Neural progenitor cell (in vitro differentiated cells): ENCODE measurements at regions not wholly inside any gene's neighbourhood (a gene's known extent, or its start where the extent isn't known, plus 50 kb on each side); places are given as distances from the start of the nearest gene placed in this dataset.

Source experiments
- DNase-seq: peaks from one replicate; pipeline ENCODE4 v3.0.0-alpha.2; 2016; ENCODE audit warnings: low spot score
- H2AFZ ChIP-seq: fragments of 200-600 bp; sonication (generic); replicated peaks from 2 replicates; pipeline ENCODE4 v1.6.1; 2016; ENCODE audit warnings: antibody characterized with exemption
- H3F3A ChIP-seq: fragments of 200-600 bp; sonication (generic); 2 replicates; pipeline ENCODE4 v1.6.1; 2016; ENCODE audit warnings: antibody characterized with exemption, low read depth
- H3K27ac ChIP-seq: fragments of 200-600 bp; sonication (generic); 2 replicates; pipeline ENCODE4 v1.5.1; 2016; ENCODE audit warnings: mild to moderate bottlenecking
- H3K27me3 ChIP-seq: fragments of 200-600 bp; sonication (generic); 2 replicates; pipeline ENCODE4 v1.6.1; 2016; ENCODE audit warnings: mild to moderate bottlenecking, moderate library complexity
- H3K36me3 ChIP-seq: fragments of 200-600 bp; sonication (generic); 2 replicates; pipeline ENCODE4 v1.5.1; 2016
- H3K4me1 ChIP-seq: fragments of 200-600 bp; sonication (generic); 2 replicates; pipeline ENCODE4 v1.6.1; 2016; ENCODE audit warnings: mixed run types
- H3K4me2 ChIP-seq: fragments of 200-600 bp; sonication (generic); 2 replicates; pipeline ENCODE4 v1.6.1; 2016
- H3K4me3 ChIP-seq: fragments of 200-600 bp; sonication (generic); 2 replicates; pipeline ENCODE4 v1.5.1; 2016
- H3K79me2 ChIP-seq: fragments of 200-600 bp; sonication (generic); 2 replicates; pipeline ENCODE4 v1.6.1; 2016; ENCODE audit warnings: low read depth
- H3K9ac ChIP-seq: fragments of 200-600 bp; sonication (generic); 2 replicates; pipeline ENCODE4 v1.6.1; 2016
- H3K9me3 ChIP-seq: fragments of 200-600 bp; sonication (generic); 2 replicates; pipeline ENCODE4 v1.5.1; 2016; ENCODE audit warnings: low read depth
- H4K20me1 ChIP-seq: fragments of 200-600 bp; sonication (generic); 2 replicates; pipeline ENCODE4 v1.6.1; 2016; ENCODE audit warnings: low read depth
- H3K27ac Mint-ChIP-seq: 3 replicates; pipeline ENCODE4 v1.8.0; 2021; ENCODE audit warnings: mixed read lengths
- H3K27me3 Mint-ChIP-seq: 2 replicates; pipeline ENCODE4 v1.8.0; 2022; ENCODE audit warnings: low read depth, mild to moderate bottlenecking, inconsistent platforms, moderate library complexity, mixed read lengths; ENCODE audit not compliant: insufficient read depth
- H3K36me3 Mint-ChIP-seq: 3 replicates; pipeline ENCODE4 v1.8.0; 2021; ENCODE audit warnings: mixed read lengths
- H3K4me1 Mint-ChIP-seq: 3 replicates; pipeline ENCODE4 v1.8.0; 2021; ENCODE audit warnings: mixed read lengths
- H3K4me3 Mint-ChIP-seq: 3 replicates; pipeline ENCODE4 v1.8.0; 2021; ENCODE audit warnings: mild to moderate bottlenecking, moderate library complexity, mixed read lengths
- H3K9me3 Mint-ChIP-seq: 3 replicates; pipeline ENCODE4 v1.8.0; 2020; ENCODE audit warnings: mixed read lengths
- CTCF ChIP-seq: fragments of 200-600 bp; sonication (generic); IDR thresholded peaks from 2 replicates; pipeline ENCODE4 v1.5.1; 2017; ENCODE audit warnings: antibody characterized with exemption, mild to moderate bottlenecking
- EZH2 ChIP-seq: fragments of 200-600 bp; sonication (generic); IDR thresholded peaks from 2 replicates; pipeline ENCODE4 v1.6.1; 2017; ENCODE audit warnings: antibody characterized with exemption, mild to moderate bottlenecking, moderate library complexity
- EZH2phosphoT487 ChIP-seq: fragments of 200-600 bp; sonication (generic); IDR thresholded peaks from 2 replicates; pipeline ENCODE4 v1.6.1; 2017; ENCODE audit warnings: antibody characterized with exemption

- Histone ChIP-seq H3K4me3 (no peak overlapping the region), H3K4me1 (no peaks in the 10 kb centered on the region), H4K20me1 (no peaks in the 10 kb centered on the region), H3F3A (no peaks in the 10 kb centered on the region), H3K27me3 (no peaks in the 10 kb centered on the region), H3K27ac (no peak overlapping the region), H3K9me3 (no peaks in the 10 kb centered on the region), H3K9ac (no peak overlapping the region), H3K4me2 (no peak overlapping the region), H3K36me3 (no peaks in the 10 kb centered on the region), H3K79me2 (no peaks in the 10 kb centered on the region), H2AFZ (no peak overlapping the region)
- Mint-ChIP-seq H3K9me3 (no peaks in the 10 kb centered on the region), H3K4me1 (no peaks in the 10 kb centered on the region), H3K4me3 (no peak overlapping the region), H3K36me3 (no peaks in the 10 kb centered on the region), H3K27ac (no peak overlapping the region), H3K27me3 (no peaks in the 10 kb centered on the region)
- DNase-seq, result no peak
- TF ChIP-seq EZH2phosphoT487 (no peak), CTCF (no peak), EZH2 (no peak)
These were observed 505.4 kb upstream of the PITX2 start for GRCh38 chr4:111128327-111128726.

- no peaks in the 10 kb centered on the region for H3K9me3 ChIP-seq
- no peak overlapping the region for H3K9ac ChIP-seq
- no peak for TF ChIP-seq EZH2
- TF ChIP-seq EZH2phosphoT487, result no peak
- peak; percentile 40 for TF ChIP-seq CTCF
- no peak overlapping the region for H3K27ac ChIP-seq
- H3K4me3 Mint-ChIP-seq, result no peak overlapping the region
- peak; percentile 30 for DNase-seq
- H3K27ac Mint-ChIP-seq, result no peak overlapping the region
- H4K20me1 ChIP-seq, result no peaks in the 10 kb centered on the region
- H3K27me3 Mint-ChIP-seq, result no peaks in the 10 kb centered on the region
- H3K4me1 ChIP-seq, result no peaks in the 10 kb centered on the region
- no peaks in the 10 kb centered on the region for H3K27me3 ChIP-seq
- no peaks in the 10 kb centered on the region for H3K79me2 ChIP-seq
- no peaks in the 10 kb centered on the region for H3F3A ChIP-seq
- H3K36me3 ChIP-seq, result no peaks in the 10 kb centered on the region
- no peaks in the 10 kb centered on the region for H3K4me1 Mint-ChIP-seq
- no peak overlapping the region for H2AFZ ChIP-seq
- H3K36me3 Mint-ChIP-seq, result no peaks in the 10 kb centered on the region
- H3K4me3 ChIP-seq, result no peak overlapping the region
- peaks cover 2% of the 10 kb centered on the region for H3K9me3 Mint-ChIP-seq
- no peak overlapping the region for H3K4me2 ChIP-seq
These were observed 513.6 kb upstream of the PITX2 start for GRCh38 chr4:111136438-111136837.

- H4K20me1 ChIP-seq, result no peaks in the 10 kb centered on the region
- H3K27me3 ChIP-seq, result no peaks in the 10 kb centered on the region
- no peak overlapping the region for H3K4me3 ChIP-seq
- H3K27ac Mint-ChIP-seq, result no peak overlapping the region
- no peak overlapping the region for H3K9ac ChIP-seq
- peaks cover 2% of the 10 kb centered on the region for H3K9me3 Mint-ChIP-seq
- no peaks in the 10 kb centered on the region for H3K27me3 Mint-ChIP-seq
- no peaks in the 10 kb centered on the region for H3F3A ChIP-seq
- no peaks in the 10 kb centered on the region for H3K4me1 Mint-ChIP-seq
- no peak overlapping the region for H3K27ac ChIP-seq
- TF ChIP-seq EZH2 (no peak), EZH2phosphoT487 (no peak), CTCF (no peak)
- no peaks in the 10 kb centered on the region for H3K36me3 ChIP-seq
- no peaks in the 10 kb centered on the region for H3K36me3 Mint-ChIP-seq
- H2AFZ ChIP-seq, result no peak overlapping the region
- H3K4me1 ChIP-seq, result no peaks in the 10 kb centered on the region
- H3K79me2 ChIP-seq, result no peaks in the 10 kb centered on the region
- no peak for DNase-seq
- no peak overlapping the region for H3K4me3 Mint-ChIP-seq
- no peaks in the 10 kb centered on the region for H3K9me3 ChIP-seq
- no peak overlapping the region for H3K4me2 ChIP-seq
These were observed 514.1 kb upstream of the PITX2 start for GRCh38 chr4:111136967-111137366.

GRCh38 chr4:111143510-111143909, 520.6 kb upstream of the PITX2 start:
- Mint-ChIP-seq H3K9me3 (peaks cover under 1% of the 10 kb centered on the region), H3K27ac (no peak overlapping the region), H3K4me3 (no peak overlapping the region), H3K4me1 (no peaks in the 10 kb centered on the region), H3K36me3 (no peaks in the 10 kb centered on the region), H3K27me3 (no peaks in the 10 kb centered on the region)
- H3K79me2 ChIP-seq, result no peaks in the 10 kb centered on the region
- no peak for TF ChIP-seq EZH2phosphoT487
- TF ChIP-seq EZH2, result no peak
- TF ChIP-seq CTCF, result no peak
- no peaks in the 10 kb centered on the region for H3K4me1 ChIP-seq
- no peak overlapping the region for H3K9ac ChIP-seq
- no peaks in the 10 kb centered on the region for H3K27me3 ChIP-seq
- no peak overlapping the region for H3K27ac ChIP-seq
- no peaks in the 10 kb centered on the region for H3K9me3 ChIP-seq
- H4K20me1 ChIP-seq, result no peaks in the 10 kb centered on the region
- no peak overlapping the region for H3K4me3 ChIP-seq
- H2AFZ ChIP-seq, result no peak overlapping the region
- no peak for DNase-seq
- H3F3A ChIP-seq, result no peaks in the 10 kb centered on the region
- H3K4me2 ChIP-seq, result no peak overlapping the region
- H3K36me3 ChIP-seq, result no peaks in the 10 kb centered on the region
